ENCODE measurements at regions not wholly inside any gene's neighbourhood (a gene's known extent, or its start where the extent isn't known, plus 50 kb on each side); places are given as distances from the start of the nearest gene placed in this dataset.
"Not testable (repeated sequence)": the region's sequence is repeated elsewhere in the genome, so short reads cannot be mapped to it uniquely, and the experiment has no call there.

GRCh38 chrX:40418813-40419195, 162.0 kb upstream of the ATP6AP2 start:
- DNase-seq (ENCODE audit: low spot score in 2 of 2) (no peak), FAIRE-seq (no peak)

GRCh38 chrX:40418146-40418812, 162.5 kb upstream of the ATP6AP2 start:
- DNase-seq (ENCODE audit: low spot score in 2 of 2) (no peak), FAIRE-seq (no peak)

GRCh38 chrX:40415675-40416074, 165.1 kb upstream of the ATP6AP2 start:
- FAIRE-seq, result no peak

GRCh38 chrX:40414335-40414734, 166.4 kb upstream of the ATP6AP2 start:
- no peak for FAIRE-seq
- no peak for DNase-seq (ENCODE audit: low spot score in 2 of 2)

More at GRCh38 chrX:40415675-40416074, 165.1 kb upstream of the ATP6AP2 start:
- no peak for DNase-seq (ENCODE audit: low spot score in 2 of 2)

- DNase-seq (ENCODE audit: low spot score in 2 of 2) (no peak), FAIRE-seq (no peak)
Observed at GRCh38 chrX:40411340-40412111, 169.2 kb upstream of the ATP6AP2 start.

GRCh38 chrX:40410859-40411258, 169.9 kb upstream of the ATP6AP2 start:
- FAIRE-seq, result no peak
- no peak for DNase-seq (ENCODE audit: low spot score in 2 of 2)

- FAIRE-seq (no peak), DNase-seq (ENCODE audit: low spot score in 2 of 2) (no peak)
Observed at GRCh38 chrX:40406330-40406859, 174.4 kb upstream of the ATP6AP2 start.

- FAIRE-seq, result no peak
- no peak for DNase-seq (ENCODE audit: low spot score in 2 of 2)
Observed at GRCh38 chrX:40405399-40405798, 175.4 kb upstream of the ATP6AP2 start.

GRCh38 chrX:40403757-40404156, 177.0 kb upstream of the ATP6AP2 start:
- DNase-seq (ENCODE audit: low spot score in 2 of 2) (no peak), FAIRE-seq (no peak)

GRCh38 chrX:40402831-40403533, 177.8 kb upstream of the ATP6AP2 start:
- DNase-seq (ENCODE audit: low spot score in 2 of 2), result peak in 1 of 2 donors; percentile 18
- no peak for FAIRE-seq

GRCh38 chrX:40395102-40395501, 185.7 kb upstream of the ATP6AP2 start:
- no peak for DNase-seq (ENCODE audit: low spot score in 2 of 2)
- FAIRE-seq, result no peak

- FAIRE-seq (no peak), DNase-seq (ENCODE audit: low spot score in 2 of 2) (no peak)
Observed at GRCh38 chrX:40394302-40394701, 186.5 kb upstream of the ATP6AP2 start.

GRCh38 chrX:40392599-40392998, 188.2 kb upstream of the ATP6AP2 start:
- no peak for FAIRE-seq
- no peak for DNase-seq (ENCODE audit: low spot score in 2 of 2)

GRCh38 chrX:40391662-40392061, 189.1 kb upstream of the ATP6AP2 start:
- DNase-seq (ENCODE audit: low spot score in 2 of 2) (no peak), FAIRE-seq (no peak)

GRCh38 chrX:40389555-40389954, 191.2 kb upstream of the ATP6AP2 start:
- FAIRE-seq (no peak), DNase-seq (ENCODE audit: low spot score in 2 of 2) (no peak)

- FAIRE-seq (no peak), DNase-seq (ENCODE audit: low spot score in 2 of 2) (no peak)
Observed at GRCh38 chrX:40388441-40388840, 192.3 kb upstream of the ATP6AP2 start.

GRCh38 chrX:40387869-40388268, 192.9 kb upstream of the ATP6AP2 start:
- DNase-seq (ENCODE audit: low spot score in 2 of 2); FAIRE-seq: not testable (repeated sequence)

GRCh38 chrX:40387311-40387710, 193.5 kb upstream of the ATP6AP2 start:
- not testable (repeated sequence) for FAIRE-seq; DNase-seq (ENCODE audit: low spot score in 2 of 2)

- DNase-seq (ENCODE audit: low spot score in 2 of 2) (no peak), FAIRE-seq (no peak)
Observed at GRCh38 chrX:40385682-40386081, 195.1 kb upstream of the ATP6AP2 start.

GRCh38 chrX:40385256-40385655, 195.5 kb upstream of the ATP6AP2 start:
- no peak for DNase-seq (ENCODE audit: low spot score in 2 of 2)
- no peak for FAIRE-seq

- no peak for FAIRE-seq
Observed at GRCh38 chrX:40383969-40384368, 196.8 kb upstream of the ATP6AP2 start.

More at GRCh38 chrX:40383969-40384368, 196.8 kb upstream of the ATP6AP2 start:
- no peak for DNase-seq (ENCODE audit: low spot score in 2 of 2)
